HG03354 (cell line): ENCODE measurements at regions not wholly inside any gene's neighbourhood (a gene's known extent, or its start where the extent isn't known, plus 50 kb on each side); places are given as distances from the start of the nearest gene placed in this dataset.
"Not testable (repeated sequence)": the region's sequence is repeated elsewhere in the genome, so short reads cannot be mapped to it uniquely, and the experiment has no call there.

Experiments
- ATAC-seq: cut with Tn5 transposase; IDR thresholded peaks from one replicate; pipeline ENCODE4 v1.9.1; 2021; ENCODE audit warnings: mild to moderate bottlenecking; ENCODE audit not compliant: unreplicated experiment, poor library complexity, severe bottlenecking

DNA sequence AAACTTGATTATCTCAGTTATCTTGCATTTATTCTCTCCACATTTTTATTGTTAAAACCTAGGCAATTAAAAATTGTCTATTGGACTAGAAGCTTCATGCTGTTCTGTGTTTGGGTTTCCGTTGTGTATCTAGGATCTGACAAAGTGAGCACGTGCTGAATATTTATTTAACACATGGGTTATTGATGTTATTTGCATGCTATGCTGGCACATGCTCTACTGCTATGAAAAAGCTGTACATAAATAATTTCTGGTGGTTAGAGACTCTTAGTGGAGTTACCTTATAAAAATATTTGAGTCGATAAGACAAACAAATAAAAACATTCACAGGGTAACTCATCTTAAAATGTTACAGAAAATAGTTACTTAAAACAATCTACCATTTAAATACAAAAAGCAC lies 1769.7 kb downstream of the MRPL39 start:
- no peak for ATAC-seq

DNA sequence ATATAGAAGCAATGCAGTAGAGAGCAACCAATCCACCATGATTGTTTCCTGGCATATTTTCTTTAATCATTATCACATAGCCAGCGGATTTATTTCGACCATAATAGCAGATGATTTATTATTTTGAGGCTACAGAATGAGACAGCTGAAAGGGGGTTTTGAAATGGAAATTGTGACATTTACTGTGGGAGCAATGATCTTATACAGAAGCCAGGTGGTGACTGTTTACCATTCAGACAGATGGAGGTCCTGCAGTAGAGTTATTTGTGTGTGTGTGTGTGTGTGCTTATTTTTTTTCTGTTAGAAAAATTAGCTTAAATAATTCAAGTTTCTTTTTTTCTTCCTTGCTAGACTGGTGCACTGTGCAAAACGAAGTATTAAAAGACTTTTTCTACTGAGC lies 1784.5 kb downstream of the MRPL39 start:
- no peak for ATAC-seq

DNA sequence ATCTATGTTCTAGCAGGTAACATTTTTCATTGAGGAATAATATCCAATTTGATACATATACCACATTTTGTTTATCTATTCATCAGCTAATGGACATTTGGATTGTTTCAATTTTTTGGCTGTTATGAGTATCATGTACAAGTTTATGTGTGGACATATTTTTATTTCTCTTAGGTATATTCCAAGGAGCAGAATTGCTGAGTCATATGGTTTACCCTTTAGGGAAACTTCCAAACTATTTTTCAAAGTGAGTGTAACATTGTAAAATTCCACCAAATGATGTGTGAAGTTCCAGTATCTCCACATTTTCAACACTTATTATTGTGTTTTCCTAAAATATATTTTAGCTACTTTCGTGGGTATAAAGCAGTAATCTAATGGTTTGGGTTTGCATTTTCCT lies 1789.9 kb downstream of the MRPL39 start:
- no peak for ATAC-seq

DNA sequence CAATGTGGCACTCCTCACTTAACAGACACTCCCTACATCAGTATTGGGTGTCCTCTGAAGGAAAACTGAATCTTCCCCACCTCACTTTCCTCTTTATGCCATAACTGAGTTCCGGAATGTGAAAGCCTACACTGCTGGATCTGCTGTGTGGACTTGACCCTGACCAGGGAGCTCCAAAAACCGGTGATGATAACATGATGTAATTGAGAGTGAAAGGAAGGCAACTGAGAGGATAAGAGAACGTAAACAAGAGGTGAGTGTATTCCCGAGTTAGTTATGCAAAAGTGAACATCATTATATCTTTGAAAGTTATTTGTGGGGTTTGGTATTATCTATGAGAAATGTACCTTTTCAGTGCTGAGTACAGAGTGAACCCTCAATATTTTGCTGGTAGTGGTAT lies 1794.8 kb downstream of the MRPL39 start:
- ATAC-seq: no peak

DNA sequence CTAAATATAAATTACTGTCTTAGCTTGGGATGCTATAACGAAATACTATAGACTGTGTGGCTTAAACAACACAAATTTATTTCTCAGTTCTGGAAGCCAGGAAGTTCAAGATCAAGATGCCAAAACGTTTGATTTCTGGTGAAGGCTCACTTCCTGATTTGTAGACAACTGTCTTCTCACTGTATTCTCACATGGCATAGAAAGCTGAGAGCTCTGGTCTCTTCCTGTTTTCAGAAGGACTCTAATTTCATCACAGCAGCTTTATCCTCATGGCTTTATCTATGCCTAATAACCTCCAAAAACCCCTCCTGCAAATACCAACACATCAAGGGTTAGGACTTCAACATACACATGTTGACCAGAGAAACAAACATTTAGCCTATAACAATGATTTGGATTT lies 1795.5 kb downstream of the MRPL39 start:
- no peak for ATAC-seq

DNA sequence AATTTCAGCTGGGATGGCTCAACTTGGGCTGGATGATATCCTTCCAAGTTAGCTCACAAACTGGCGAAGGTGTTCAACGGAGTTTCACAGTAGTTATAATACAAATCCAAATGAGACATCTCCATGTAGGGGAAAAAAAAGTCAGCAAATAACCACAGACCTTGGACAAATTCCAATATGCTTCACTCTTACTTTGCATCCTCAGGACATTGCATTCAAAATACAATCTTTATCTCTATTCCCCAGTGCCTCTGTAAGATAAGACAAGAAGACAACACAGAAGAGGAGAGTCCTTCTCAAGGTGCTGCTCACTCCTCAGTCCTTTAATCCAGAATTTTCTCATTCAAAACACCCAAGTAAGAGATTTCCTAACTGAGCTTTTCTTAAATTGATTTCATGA lies 1797.7 kb downstream of the MRPL39 start:
- no peak for ATAC-seq

DNA sequence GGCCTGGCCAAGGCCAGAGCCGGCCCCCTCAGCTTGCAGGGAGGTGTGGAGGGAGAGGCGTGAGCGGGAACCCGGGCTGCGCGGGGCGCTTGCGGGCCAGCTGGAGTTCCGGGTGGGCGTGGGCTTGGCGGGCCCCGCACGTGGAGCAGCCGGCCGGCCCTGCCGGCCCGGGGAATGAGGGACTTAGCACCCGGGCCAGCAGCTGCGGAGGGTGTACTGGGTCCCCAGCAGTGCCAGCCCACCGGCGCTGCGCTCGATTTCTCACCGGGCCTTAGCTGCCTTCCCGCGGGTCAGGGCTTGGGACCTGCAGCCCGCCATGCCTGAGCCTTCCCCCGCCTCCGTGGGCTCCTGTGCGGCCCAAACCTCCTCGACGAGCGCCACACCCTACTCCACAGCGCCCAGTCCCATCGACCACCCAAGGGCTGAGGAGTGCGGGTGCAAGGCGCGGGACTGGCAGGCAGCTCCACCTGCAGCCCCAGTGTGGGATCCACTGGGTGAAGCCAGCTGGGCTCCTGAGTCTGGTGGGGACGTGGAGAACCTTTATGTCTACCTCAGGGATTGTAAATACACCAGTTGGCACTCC lies 1800.2 kb downstream of the MRPL39 start:
- not testable (repeated sequence) for ATAC-seq

DNA sequence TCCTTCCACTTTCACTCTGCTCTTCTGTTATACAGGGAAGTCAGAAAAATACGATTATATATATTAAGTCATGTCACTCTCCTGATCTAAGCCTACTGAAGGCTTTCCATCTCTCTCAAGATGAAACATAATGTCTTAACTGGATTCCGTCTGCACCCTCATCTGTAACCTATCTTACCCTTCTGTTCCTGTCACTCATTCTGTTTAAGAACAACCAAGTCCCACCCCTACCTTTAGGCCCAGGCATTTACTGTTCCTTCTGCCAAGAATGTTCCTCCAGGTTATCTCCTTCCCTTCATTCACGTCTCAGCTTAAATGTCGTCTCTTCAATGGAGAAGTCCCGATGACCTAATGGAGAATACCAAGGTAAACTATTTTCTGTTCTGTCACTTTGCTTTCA lies 1802.4 kb downstream of the MRPL39 start:
- ATAC-seq: no peak

DNA sequence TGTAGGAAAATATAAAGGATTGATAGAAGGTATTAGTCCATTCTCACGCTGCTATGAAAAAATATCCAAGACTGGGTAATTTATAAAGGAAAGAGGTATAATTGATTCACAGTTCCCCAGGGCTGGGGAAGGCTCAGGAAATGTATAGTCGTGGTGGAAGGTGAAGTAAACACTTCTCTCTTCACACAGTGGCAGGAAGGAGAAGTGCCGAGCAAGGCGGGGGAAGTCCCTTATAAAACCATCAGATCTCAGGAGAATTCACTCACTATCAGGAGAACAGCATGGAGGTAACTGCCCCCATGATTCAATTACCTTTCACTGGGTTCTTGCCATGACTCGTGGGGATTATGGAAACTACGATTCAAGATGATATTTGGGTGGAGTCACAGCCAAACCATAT lies 1806.0 kb downstream of the MRPL39 start:
- ATAC-seq: no peak

DNA sequence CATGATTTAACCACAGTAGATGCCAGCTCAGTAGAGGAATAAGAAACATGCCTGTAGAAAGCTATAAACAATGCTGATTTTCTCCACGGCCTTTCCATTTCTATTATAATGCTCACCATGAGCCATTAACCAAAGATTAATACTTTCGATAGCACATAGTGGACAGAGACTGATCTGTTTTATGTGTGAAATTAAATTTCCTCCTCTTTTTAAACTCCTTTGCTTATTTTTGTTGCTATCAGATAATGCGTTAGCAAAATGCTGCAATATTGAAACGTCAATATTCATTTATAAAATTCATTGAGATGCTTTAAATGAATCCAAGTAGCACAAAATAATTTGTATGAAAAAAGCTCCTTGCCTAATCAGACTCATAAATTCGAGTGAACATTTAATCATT lies 1807.9 kb downstream of the MRPL39 start:
- no peak for ATAC-seq

DNA sequence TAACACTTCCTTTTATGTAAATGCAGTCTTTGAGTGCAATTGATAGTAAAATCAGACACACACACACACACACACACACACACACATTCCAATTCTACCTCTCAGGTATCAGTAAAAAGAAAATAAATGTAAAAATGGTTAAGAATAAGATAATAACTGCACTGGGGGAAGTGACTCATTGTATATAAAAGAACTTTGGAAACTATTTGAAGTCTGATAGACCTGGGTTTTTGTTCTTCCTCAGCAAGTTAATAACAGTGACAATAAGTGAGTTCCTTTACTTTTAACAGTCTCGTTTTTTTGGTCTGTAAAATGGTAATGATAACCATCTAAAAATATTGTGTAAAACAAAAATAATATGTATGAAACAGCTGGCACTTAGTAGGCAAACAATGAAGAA lies 1815.0 kb downstream of the MRPL39 start:
- no peak for ATAC-seq

DNA sequence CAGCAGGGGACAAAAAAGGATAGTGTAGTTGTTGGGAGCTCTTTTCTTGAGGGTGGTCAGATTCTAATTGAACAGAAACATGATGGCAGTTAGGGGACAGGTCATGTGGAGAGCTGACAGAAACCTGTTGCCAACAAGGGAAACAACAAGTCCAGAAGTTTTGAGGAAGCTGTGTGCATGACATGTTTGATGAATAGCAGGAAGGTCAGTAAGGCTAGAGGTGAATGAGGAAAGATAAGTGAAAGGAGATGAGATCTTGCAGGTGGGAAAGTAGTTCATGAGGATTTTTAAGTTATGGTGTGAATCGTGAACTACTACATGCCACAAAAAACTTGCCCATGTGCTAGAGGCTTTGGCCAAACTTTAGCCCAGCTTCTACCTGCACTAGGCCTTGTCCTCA lies 1817.4 kb downstream of the MRPL39 start:
- ATAC-seq: no peak

DNA sequence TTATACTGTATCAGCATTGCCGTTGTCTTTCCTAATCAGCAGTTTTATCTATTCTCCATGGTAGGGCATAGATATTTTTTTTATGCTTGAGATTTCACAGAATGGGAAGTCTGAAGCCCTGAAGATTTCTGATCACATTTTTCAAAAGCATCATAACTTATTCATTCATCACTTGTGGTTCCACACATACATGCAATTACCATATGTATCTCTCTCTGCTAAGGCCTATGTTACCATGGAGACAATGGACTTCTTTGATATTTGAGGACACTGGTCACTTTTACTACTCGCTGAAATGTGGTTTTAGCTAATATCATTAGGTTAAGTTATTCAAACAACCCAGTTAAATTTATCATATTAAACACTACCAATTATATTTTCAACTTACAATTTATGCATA lies 1827.0 kb downstream of the MRPL39 start:
- ATAC-seq: no peak

DNA sequence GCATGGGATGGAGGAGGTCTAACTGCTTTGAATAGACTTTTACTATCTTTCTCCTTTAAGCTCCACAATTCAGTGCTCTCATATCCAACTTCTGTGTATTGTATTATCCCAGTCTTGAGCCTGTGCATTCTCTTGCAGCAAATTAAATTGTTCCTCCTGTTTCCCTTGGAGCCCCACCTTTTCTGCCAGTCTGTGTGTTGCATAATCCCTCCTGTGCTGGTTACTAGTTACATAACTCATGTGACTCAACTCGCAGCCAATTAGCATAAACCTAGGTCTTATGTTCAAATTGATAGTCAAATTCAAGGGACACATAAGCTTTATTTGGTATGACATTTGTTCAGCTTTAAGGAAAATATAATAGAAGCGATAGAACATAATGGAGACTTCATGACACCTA lies 1863.5 kb downstream of the MRPL39 start:
- ATAC-seq: no peak

DNA sequence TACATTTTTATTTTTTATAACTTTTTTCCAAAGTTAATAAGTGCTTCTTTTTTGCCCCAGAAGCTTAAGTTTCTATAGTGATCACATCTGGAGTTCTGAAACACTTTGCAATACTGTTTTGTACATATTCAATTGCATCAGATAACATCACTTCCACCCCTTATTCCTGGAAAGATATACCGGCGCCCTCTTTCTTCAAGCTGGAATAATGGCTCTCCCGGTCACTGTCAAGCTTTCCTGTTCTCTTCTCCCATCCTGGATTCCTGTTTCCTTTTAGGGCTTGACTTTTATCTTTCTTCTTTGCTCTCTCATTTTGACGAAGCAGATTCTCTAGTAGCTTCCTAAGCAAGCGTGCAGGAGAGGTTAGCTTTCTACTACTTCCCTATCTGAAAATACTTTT lies 1866.8 kb downstream of the MRPL39 start:
- no peak for ATAC-seq

DNA sequence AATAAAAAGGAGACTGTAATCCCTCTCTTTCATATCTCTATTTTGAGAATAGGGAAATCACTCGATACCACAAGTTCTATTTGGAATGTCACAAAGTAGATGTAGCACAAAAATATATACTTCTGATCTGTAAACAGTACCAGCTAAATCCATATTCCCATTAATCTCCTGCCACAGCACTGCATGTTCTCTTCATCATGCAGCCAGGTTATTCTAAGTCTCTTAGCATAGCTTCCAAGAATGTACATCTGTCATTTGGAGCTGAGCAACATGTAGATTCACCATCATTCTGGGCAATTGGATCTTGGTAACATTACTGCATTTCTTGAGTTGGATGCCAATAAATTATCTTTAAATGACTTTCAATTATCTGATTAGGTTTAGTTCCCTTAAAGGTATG lies 1874.5 kb downstream of the MRPL39 start:
- ATAC-seq: no peak

DNA sequence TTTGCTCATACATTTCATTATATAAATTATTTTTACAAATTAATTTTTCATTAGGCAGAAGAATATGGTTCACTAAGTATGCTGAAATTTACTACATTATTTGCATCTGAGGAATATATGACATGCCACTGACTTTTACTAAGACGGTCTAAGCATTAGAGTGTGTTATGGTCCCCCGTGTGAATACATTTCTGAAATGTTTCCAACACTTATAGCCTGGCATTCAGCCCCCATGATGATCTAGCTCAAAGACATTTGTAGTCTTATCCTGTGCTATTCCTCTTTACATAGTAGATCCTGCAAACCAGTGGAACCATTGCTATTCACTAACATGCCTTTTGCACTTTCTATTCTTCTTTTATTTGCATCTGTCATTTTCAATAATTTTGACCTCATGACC lies 1878.0 kb downstream of the MRPL39 start:
- ATAC-seq: no peak

DNA sequence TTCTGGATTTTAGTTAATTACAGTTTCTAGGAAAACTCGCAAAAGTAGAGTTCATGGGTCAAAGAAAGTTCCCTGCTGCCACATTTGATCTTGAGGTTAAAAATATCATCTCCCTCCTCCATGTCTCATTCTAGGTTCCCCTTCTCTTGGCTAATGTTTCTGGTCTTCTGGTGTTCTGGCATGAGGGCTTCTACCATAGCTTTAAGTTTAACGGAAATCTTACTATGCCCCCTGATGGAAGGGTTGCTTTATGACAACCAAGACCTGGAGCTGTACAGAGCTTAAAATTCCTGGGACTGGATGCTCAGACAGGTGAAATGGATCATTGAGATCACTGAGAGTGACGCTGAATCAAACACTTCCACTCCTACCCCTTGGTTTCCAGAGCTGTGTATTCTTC lies 1881.7 kb downstream of the MRPL39 start:
- ATAC-seq: no peak

DNA sequence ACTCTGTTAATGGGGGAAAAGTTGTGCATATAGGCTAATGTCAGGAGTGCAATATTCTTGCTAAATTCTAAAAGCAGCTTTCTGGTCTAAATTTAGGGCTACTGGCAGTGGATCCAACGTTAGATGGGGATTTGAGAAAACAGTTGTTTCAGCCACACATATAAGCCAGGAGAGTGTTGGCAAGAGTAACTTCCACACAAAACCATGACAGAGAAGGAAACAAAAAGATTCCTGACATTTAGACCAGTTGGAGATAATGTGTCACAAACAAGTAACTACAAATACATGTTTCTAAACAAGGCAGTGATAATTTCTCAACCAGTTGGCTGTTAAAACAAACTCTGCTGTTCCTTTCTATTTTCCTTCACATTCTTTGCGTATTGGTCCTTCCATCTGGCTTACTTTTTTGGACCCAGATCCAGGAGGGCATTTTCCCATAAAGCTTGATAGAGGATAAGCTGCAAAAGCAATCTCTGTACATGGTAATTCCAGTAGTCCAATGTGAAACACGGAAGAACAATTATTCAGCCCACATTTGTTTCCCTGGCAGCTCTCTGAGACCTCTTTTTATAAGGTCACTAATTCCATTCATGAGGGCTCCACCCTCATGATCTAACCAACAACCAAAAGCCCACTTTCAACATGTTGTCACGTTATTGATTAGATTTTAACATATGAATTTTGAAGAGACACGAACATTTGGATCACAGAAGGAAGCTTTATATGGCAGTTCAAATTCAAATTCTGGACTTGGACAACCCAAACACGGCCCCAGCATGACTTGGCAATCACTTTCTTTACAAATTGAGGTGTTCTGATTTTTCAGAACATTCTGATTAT lies 1888.6 kb downstream of the MRPL39 start:
- ATAC-seq: no peak

DNA sequence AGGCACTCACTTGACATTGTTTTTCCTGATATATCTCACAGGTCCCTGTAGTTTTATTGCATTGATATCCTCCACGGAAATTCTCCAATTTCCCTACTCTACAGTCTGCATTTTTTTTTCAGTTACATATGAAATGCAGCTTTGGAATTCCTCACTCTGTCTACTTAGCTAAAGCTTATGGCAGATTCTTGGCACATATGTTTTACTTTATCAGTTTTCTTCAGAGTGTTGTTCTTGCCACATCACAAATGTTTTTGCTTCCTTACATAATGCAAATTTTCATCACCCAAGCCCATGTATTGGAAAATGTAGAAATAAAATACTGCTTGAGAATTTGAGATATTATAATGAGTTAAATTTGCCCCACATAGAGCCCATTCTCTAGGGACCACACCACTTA lies 1895.1 kb downstream of the MRPL39 start:
- no peak for ATAC-seq

DNA sequence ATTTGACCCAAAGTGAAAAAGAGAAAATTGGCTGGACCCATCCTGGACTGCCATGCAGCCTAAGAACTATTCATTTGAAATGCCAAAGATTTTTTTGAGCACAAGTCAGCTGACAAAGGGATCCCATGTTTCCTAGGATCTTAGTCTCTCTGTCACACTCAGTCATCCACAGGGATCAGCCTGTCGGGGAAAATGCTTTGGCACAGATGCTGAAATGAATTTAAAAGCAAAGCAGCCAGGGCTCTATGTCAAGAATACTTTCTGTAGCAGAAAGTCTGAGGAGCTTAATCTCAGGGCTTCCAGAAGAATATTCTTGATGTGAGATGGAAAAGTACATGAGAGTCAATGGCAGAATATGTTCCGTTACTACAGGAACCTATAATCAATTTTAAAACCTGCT lies 1900.8 kb downstream of the MRPL39 start:
- ATAC-seq: no peak

DNA sequence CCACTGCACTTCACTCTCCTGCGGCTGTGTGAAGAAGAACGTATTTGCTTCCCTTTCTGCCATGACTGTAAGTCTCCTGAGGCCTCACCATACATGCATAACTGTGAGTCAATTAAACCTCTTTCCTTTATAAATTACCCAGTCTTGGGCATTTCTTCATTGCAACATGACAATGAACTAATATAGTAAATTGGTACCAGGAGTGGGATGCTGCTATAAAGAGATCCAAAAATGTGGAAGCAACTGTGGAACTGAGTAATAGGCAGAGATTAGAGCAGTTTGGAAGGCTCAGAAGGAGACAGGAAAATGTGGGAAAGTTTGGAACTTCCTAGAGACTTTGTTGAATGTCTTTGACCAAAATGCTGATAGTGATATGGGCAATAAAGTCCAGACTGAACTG lies 1907.9 kb downstream of the MRPL39 start:
- no peak for ATAC-seq
